NCI-H2029 (cell line): ENCODE measurements at regions not wholly inside any gene's neighbourhood (a gene's known extent, or its start where the extent isn't known, plus 50 kb on each side); places are given as distances from the start of the nearest gene placed in this dataset.

Experiments
- DNase-seq: peaks from one replicate; lab custom pipeline; 2025; lab: John Stamatoyannopoulos, UW

DNA sequence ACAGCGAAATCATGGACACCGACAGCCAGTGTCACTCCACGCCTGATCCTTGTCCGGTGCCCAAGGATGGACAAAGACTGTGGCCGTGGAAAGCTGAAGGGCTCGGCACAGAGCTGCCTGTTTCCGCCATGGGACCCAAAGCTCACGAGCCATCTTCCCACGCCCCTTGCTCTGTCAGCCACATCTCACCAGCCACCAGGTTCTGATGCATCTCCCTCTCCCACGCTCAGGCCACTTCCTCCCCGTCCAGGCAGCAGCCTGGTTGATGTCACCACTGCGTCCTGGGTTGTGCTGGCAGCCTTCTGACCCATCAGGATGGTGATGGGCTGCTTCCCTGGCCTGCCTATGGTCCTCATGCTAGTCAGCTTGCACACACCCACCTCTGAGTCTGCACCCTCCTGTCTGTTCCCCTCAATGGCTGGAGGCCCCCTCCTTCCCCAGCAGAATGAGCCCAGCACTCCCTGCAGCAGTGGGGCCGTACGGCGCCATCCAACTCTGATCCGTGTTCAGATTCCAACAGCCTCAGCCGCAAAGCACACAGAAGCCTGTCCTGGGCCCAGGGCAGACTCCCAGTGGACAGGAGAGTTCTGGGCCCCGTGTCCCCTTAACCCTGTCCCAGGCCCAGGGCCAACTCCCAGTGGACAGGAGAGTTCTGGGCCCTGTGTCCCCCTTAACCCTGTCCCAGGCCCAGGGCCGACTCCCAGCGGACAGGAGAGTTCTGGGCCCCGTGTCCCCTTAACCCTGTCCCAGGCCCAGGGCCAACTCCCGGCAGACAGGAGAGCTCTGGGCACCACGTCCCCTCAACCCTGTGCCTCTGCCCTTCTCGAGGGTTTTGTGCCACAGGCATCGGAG lies 259.5 kb downstream of the BRD1 start:
- no peak for DNase-seq

DNA sequence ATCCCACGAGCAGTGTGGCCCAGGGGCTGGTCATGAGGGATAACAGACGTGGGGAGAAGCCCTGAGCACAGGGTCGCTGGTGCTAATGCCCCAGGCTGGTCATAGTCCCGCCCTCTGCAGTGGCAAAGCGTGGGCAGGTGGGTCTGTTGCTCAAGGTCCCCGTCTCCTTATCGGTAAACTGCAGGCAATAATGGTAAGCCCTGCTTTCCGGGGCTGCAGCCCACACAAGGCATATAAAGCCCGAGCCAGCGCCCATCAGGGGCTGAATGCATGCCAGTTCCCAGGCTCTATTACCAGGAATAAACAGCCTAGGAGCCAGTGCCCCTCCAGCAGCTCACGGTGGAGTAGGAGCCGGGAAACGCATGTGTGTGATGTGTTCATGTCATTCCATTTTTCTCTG lies 261.0 kb downstream of the BRD1 start:
- DNase-seq: no peak

GRCh38 chr22:49566141-49566541 lies 261.5 kb downstream of the BRD1 start:
- DNase-seq: no peak

DNA sequence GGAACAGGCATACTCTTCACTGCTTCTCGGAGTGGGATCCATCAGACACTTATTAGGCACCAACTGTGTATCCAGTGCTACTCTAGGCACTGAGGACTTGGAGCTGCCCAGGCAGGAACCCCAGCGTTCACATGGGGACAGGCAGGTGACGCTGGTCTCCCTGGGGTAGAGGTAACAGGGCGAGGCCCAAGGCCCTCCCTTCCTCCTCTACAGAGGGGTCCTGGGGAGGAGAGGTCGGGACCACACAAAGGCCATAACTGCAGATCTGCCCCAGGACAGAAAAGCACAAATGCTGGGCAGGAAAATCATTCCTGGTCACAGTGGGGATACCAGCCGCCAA lies 262.2 kb downstream of the BRD1 start:
- no peak for DNase-seq

DNA sequence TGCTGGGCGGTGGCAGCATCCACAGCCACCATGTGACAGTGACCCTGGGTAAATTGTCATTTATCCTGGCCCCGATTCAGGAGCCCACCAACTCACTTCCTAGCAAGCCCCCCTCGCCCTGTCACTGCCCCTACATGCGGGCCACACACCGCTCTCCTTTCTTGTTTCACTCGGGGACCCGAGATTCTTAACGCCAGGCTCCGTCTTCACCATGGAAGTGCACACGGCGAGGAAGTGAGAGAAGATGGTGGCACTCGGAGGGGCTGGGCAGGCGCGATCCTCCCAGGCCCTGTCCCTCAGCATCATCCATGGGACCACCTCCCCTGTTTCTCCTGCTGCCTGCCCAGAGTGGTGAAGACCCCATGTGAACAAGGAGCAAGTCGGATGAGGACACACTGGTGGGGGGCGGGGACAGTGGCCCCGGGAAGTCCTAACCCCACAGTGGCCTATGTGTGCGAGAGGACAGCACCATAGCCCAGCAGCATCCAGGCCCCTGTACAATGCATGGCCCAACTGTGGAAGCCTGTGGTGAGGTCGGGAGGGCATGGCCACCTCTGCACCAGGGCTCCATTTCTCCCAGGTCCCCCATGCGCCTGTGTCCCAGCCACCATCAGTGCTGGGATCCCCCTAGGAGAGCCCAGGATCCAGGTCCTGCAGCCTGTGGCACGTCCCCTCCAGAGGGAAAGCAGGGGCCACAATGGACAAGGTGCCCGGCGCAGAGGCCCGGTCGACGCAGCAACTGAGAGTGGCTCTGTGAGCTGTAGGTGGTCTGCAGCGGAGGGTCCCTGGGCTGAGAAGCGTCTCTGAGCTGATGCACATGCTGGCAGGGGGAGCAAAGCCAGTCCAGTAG lies 262.8 kb downstream of the BRD1 start:
- DNase-seq: no peak

DNA sequence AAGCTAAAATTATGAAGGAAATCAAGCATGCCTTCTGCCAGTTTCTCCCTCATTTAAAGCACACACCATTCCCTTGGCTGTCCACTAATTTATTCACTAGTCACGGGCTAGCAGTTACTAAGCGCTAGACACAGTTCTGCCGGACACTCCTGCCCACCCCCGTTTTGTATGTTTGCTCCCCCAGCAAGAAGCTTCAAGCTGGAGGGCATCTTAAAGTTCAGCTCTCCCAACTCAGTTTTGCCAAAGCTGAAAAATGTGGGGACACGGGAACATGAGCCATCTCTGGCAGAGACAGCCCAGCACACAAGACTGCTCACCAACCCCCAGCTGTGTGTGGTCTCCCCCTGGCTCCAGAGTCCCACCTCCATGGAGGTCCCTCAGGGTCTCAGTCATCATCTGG lies 263.6 kb downstream of the BRD1 start:
- no peak for DNase-seq

- DNase-seq: no peak
Observed at GRCh38 chr22:49562685-49563249, 264.9 kb downstream of the BRD1 start.

GRCh38 chr22:49561976-49562375 lies 265.7 kb downstream of the BRD1 start:
- DNase-seq: no peak

DNA sequence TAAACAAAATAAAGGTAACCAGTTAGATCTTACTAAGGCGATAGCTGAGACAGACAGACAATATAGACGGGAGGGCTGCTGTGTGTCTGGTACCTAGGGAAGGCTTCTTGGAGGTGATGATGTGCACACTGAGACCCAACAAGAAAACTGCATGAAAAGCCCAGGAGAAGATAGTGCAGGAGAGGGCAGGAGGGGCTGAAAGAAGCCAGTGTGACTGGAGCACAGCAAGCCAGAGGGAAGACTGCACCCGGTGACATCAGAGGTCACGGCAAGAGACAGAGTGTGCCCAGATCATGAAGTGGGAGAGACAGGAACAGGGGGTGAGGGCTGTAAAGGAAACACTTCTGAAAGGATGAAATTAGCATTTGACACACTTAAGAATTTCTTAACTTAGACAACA lies 266.3 kb downstream of the BRD1 start:
- no peak for DNase-seq

DNA sequence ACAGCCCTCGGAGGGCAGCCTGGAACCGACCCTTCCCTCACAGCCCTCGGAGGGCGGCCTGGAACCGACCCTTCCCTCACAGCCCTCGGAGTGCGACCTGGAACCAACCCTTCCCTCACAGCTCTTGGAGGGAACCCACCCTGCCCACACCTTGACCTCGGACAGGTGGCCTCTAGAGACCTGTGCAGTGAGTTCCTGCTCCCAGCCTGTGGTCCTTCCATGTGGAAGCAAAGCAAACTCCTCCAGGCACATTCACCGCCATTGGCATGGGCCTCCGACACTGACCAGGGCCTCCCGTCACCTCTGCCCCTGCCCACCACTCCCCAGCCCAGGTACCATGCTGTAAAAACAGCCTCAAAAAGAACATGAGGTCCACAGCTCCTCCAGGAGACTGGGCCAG lies 272.1 kb downstream of the BRD1 start:
- no peak for DNase-seq

GRCh38 chr22:49554741-49555140 lies 272.9 kb downstream of the BRD1 start:
- DNase-seq: no peak

DNA sequence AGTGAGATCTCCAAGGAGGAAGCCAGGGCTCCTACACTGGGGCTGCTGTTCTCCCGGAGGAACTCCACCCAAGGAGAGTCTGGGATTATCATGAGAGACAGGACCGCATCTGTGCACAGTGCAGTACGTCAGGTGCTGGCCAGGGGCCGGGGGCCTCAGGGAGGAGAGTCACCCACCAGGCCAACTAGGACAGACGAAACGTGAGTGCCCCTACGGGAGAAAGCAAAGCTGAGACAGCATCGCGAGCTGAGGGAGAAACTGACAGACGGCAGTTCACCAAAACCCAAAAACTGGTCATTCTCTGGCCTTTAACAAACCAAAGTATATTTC lies 273.4 kb downstream of the BRD1 start:
- no peak for DNase-seq

DNA sequence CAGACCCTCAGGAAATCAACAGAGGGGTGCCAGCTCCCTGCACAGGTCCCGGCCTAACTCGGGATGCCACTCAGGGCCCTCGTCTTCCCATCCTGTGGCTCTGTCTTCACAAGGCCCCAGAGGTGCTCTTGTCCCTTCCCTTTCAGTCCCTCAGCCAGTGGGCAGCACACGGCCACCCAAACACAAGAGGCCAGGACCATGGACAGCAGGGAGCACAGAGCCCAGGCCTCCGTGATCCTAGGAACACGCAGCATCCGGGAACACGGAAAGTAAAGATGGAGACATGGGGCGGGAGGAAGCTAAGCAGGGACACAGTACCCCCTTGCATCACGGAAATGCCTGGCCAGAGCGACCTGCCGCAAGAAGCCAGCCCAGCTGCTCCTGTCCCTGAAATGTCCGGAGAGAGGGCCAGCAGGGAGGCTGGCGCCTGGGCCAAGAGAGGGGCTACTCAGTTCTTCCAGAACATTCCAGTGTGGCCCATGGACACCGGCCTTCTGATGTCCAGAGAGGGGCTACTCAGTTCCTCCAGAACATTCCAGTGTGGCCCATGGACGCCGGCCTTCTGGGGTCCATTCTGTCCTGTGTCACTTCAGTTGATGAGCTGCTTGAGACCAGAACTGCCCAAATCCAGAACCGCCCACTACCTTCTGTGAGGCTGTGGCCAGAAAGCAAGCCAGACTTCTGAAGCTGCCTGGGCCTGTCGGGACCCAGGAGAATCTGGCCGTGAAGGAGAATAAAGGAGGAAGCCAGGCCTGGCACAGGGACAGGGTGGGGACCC lies 274.0 kb downstream of the BRD1 start:
- DNase-seq: no peak

- DNase-seq: no peak
Observed at GRCh38 chr22:49553076-49553475, 274.6 kb downstream of the BRD1 start.

DNA sequence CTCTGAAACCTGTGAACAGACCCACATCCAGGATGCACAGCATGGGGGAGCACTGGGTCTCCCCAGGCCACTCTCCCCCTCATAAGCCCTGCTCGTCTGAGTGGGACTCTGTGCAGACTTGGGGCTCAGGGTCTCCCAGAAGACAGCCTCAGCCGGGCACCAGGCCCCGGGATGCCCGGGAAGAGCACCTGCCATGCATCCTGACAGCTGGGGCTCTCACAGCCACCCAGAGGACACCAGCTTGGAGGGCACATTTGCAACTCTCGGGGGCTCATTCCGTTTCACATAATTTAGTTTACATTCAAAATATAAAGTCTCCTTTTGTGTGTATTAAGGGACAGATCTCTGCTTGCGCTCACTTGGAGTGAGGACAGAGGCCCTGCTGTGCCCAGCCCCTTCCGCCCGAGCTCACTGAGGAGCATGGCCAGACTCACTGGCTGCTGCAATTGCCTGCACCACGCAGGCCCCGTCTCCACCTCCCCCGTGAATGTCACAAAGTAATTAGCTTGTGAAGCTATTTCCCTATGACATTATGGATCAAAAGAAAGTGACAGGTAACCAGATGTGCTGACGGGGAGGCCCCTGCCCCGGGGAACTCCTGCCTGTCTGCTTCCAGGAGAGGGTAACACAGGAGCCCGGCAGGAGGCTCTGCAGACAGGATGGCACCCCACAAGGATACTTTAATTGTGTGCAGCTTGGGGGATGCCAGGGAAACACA lies 275.6 kb downstream of the BRD1 start:
- DNase-seq: no peak

- no peak for DNase-seq
Observed at GRCh38 chr22:49551446-49551845, 276.2 kb downstream of the BRD1 start.

- no peak for DNase-seq
Observed at GRCh38 chr22:49550766-49551362, 276.8 kb downstream of the BRD1 start.

DNA sequence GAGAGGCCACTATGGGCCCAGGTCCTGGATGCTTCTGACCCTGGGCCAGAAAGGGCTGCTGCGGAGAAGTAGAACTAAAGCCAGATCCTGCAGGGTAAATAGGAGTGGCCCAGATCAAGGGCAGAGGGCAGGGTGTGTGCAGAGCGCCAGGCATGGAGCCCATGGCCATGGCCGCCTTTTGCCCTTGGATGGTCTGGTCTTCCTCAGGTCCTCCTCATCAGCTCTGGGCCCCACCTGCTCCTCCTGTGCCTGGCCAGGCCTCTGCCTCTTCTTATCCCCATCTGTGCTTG lies 277.6 kb downstream of the BRD1 start:
- no peak for DNase-seq

- no peak for DNase-seq
Observed at GRCh38 chr22:49549256-49550140, 278.2 kb downstream of the BRD1 start.

GRCh38 chr22:49548356-49549202 lies 279.1 kb downstream of the BRD1 start:
- DNase-seq: no peak
